IMR-90 (cell line): ENCODE measurements at regions not wholly inside any gene's neighbourhood (a gene's known extent, or its start where the extent isn't known, plus 50 kb on each side); places are given as distances from the start of the nearest gene placed in this dataset.

Experiments
- ATAC-seq: fragments of 200-7000 bp; cut with Tn5 transposase; 2 replicates; pipeline ENCODE4 v1.9.1; 2020; ENCODE audit warnings: low read depth, mild to moderate bottlenecking, moderate library complexity
- BruUV-seq: library from RNA; stranded (reverse); fragments of 400-500 nt; replicated peaks from 2 replicates; lab custom pipeline; 2021; lab: Mats Ljungman, UMichigan
- CTCF ChIA-PET: fragments of 300-600 bp; formaldehyde crosslinking; extraction: SDS; loops from one replicate; lab custom pipeline; 2021; ENCODE audit warnings: antibody characterized with exemption; lab: Yijun Ruan, JAX
- POLR2A ChIA-PET: fragments of 300-600 bp; sonication (Branson Sonifier 250); formaldehyde crosslinking; loops from one replicate; lab custom pipeline; 2022; ENCODE audit warnings: antibody characterized with exemption; ENCODE audit not compliant: unreplicated experiment; lab: Charles Lee
- DNase-seq: peaks from one replicate; pipeline ENCODE4 v3.0.0; 2013
- H2AFZ ChIP-seq: replicated peaks from 2 replicates; pipeline ENCODE3; 2013; ENCODE audit warnings: low read length, mild to moderate bottlenecking; ENCODE audit not compliant: poor library complexity
- H2AK5ac ChIP-seq: 2 replicates; pipeline ENCODE4 v1.6.1; 2013; ENCODE audit warnings: low read depth, low read length, inconsistent platforms
- H2AK9ac ChIP-seq: replicated peaks from 2 replicates; pipeline ENCODE3; 2013; ENCODE audit warnings: mild to moderate bottlenecking, low read depth, low read length, moderate library complexity; ENCODE audit not compliant: poor library complexity
- H2BK120ac ChIP-seq: 2 replicates; pipeline ENCODE4 v1.6.1; 2013; ENCODE audit warnings: low read depth, low read length, inconsistent platforms
- H2BK15ac ChIP-seq: 3 replicates; pipeline ENCODE4 v1.6.1; 2013; ENCODE audit warnings: low read depth, low read length, inconsistent platforms
- H2BK20ac ChIP-seq: 2 replicates; pipeline ENCODE4 v1.6.1; 2013; ENCODE audit warnings: low read depth, mild to moderate bottlenecking, inconsistent platforms, low read length, moderate library complexity
- H2BK5ac ChIP-seq: 2 replicates; pipeline ENCODE4 v1.6.1; 2013; ENCODE audit warnings: mild to moderate bottlenecking, low read depth, low read length, inconsistent platforms; ENCODE audit not compliant: poor library complexity, severe bottlenecking
- H3K14ac ChIP-seq: replicated peaks from 2 replicates; pipeline ENCODE4 v1.6.1; 2013; ENCODE audit warnings: low read depth, low read length, inconsistent platforms
- H3K18ac ChIP-seq: 2 replicates; pipeline ENCODE4 v1.6.1; 2013; ENCODE audit warnings: low read depth, low read length, control low read depth
- H3K23ac ChIP-seq: 2 replicates; pipeline ENCODE4 v1.6.1; 2013; ENCODE audit warnings: low read depth, low read length, inconsistent platforms
- H3K27ac ChIP-seq: 2 replicates; pipeline ENCODE4 v1.5.1; 2013; ENCODE audit warnings: mild to moderate bottlenecking, control low read depth, low read length; ENCODE audit not compliant: insufficient read depth
- H3K27me3 ChIP-seq: 2 replicates; pipeline ENCODE4 v1.6.1; 2013; ENCODE audit warnings: low read length; ENCODE audit not compliant: control insufficient read depth, insufficient read depth
- H3K36me3 ChIP-seq: 2 replicates; pipeline ENCODE4 v1.6.1; 2013; ENCODE audit warnings: low read length, mixed read lengths; ENCODE audit not compliant: control insufficient read depth, insufficient read depth
- H3K4ac ChIP-seq: 2 replicates; pipeline ENCODE4 v1.6.1; 2013; ENCODE audit warnings: low read depth, low read length, inconsistent platforms
- H3K4me1 ChIP-seq: 2 replicates; pipeline ENCODE4 v1.6.1; 2013; ENCODE audit warnings: low read length, mixed read lengths; ENCODE audit not compliant: control insufficient read depth, insufficient read depth
- H3K4me2 ChIP-seq: 2 replicates; pipeline ENCODE4 v1.6.1; 2013; ENCODE audit warnings: low read depth, mild to moderate bottlenecking, control low read depth, low read length, moderate library complexity
- H3K4me3 ChIP-seq: 2 replicates; pipeline ENCODE4 v1.5.1; 2013; ENCODE audit warnings: low read depth, mild to moderate bottlenecking, control low read depth, low read length, moderate library complexity; ENCODE audit not compliant: insufficient read depth
- H3K56ac ChIP-seq: 2 replicates; pipeline ENCODE4 v1.6.1; 2013; ENCODE audit warnings: low read length, inconsistent platforms; ENCODE audit not compliant: insufficient read depth; ENCODE audit errors: extremely low read depth
- H3K79me1 ChIP-seq, 2 experiments: 2 replicates each; pipeline ENCODE4 v1.6.1; 2013; ENCODE audit warnings: low read length in 2 of 2, inconsistent platforms in 1 of 2, low read depth in 1 of 2
- H3K9ac ChIP-seq: 2 replicates; pipeline ENCODE4 v1.6.1; 2013; ENCODE audit warnings: low read depth, low read length, control low read depth
- H3K9me1 ChIP-seq: 2 replicates; pipeline ENCODE4 v1.6.1; 2013; ENCODE audit warnings: low read length, inconsistent platforms; ENCODE audit not compliant: insufficient read depth
- H3K9me3 ChIP-seq: 2 replicates; pipeline ENCODE4 v1.6.1; 2013; ENCODE audit warnings: low read length; ENCODE audit not compliant: control insufficient read depth, insufficient read depth
- H4K20me1 ChIP-seq: 2 replicates; pipeline ENCODE4 v1.6.1; 2013; ENCODE audit warnings: low read length, inconsistent platforms; ENCODE audit not compliant: insufficient read depth
- H4K5ac ChIP-seq: 2 replicates; pipeline ENCODE4 v1.6.1; 2013; ENCODE audit warnings: mild to moderate bottlenecking, low read depth, low read length, control low read depth
- H4K8ac ChIP-seq, 2 experiments: 2 replicates each; pipeline ENCODE4 v1.6.1; 2013; ENCODE audit warnings: low read depth in 2 of 2, low read length in 2 of 2, control low read depth in 1 of 2, inconsistent platforms in 1 of 2
- H4K91ac ChIP-seq: 2 replicates; pipeline ENCODE4 v1.6.1; 2013; ENCODE audit warnings: low read depth, low read length, inconsistent platforms; ENCODE audit not compliant: insufficient read depth
- BHLHE40 ChIP-seq: fragments of 150-350 bp; IDR thresholded peaks from 2 replicates; pipeline ENCODE4 v1.6.1; 2016; ENCODE audit warnings: mild to moderate bottlenecking, low read depth, low read length
- USF2 ChIP-seq: fragments of 150-350 bp; IDR thresholded peaks from 2 replicates; pipeline ENCODE4 v1.6.1; 2017; ENCODE audit warnings: mild to moderate bottlenecking, antibody characterized with exemption, low read length, low read depth
- WGBS, 2 experiments: methylation state at CpG; one replicate each; pipeline versions ENCODE4 v1.1.5 to v1.1.7; 2013; ENCODE audit warnings: missing lambda C conversion rate in 2 of 2; ENCODE audit not compliant: insufficient read length in 1 of 2; ENCODE audit errors: extremely low coverage in 2 of 2; 5-methylcytosine and 5-hydroxymethylcytosine counted together
- dilution Hi-C: fragments of 300-500 bp; cut with HindIII; formaldehyde crosslinking; loops from one replicate; pipeline ENCODE4 v1.14.3; 2018; ENCODE audit warnings: low sequenced_read_pairs; ENCODE audit not compliant: unreplicated experiment
- in situ Hi-C: fragments of 300-500 bp; cut with MboI; formaldehyde crosslinking; loops from 3 replicates; pipeline ENCODE4 v1.14.3; 2019; ENCODE audit warnings: low sequenced_read_pairs, inconsistent platforms, mixed read lengths
- intact Hi-C: fragments of 100-400 bp; cut with micrococcal nuclease; formaldehyde crosslinking; loops from 2 replicates; pipeline ENCODE4 v1.10.0; 2022

GRCh38 chr2:129610766-129611165 is 368.7 kb upstream of the RAB6C start:
- H3K27ac ChIP-seq, result no peak overlapping the region
- TF ChIP-seq USF2 (no peak), BHLHE40 (no peak)
- H2AK9ac ChIP-seq, result no peak overlapping the region
- no peak overlapping the region for H3K18ac ChIP-seq
- no peak overlapping the region for H4K91ac ChIP-seq
- ChIA-PET CTCF (no interaction called here), POLR2A (no interaction called here)
- no peak overlapping the region for H3K4me2 ChIP-seq
- no peaks in the 10 kb centered on the region for H3K27me3 ChIP-seq
- H3K79me1 ChIP-seq, result no peaks in the 10 kb centered on the region
- no peak overlapping the region for H3K9ac ChIP-seq
- H4K8ac ChIP-seq, result no peak overlapping the region
- dilution Hi-C loops (no loop called here), in situ Hi-C loops (no loop called here), intact Hi-C loops (no loop called here)
- no peak overlapping the region for H3K4me3 ChIP-seq
- no peak overlapping the region for H4K5ac ChIP-seq
- no peak overlapping the region for H3K14ac ChIP-seq
- H3K4ac ChIP-seq, result no peak overlapping the region
- H3K4me1 ChIP-seq, result no peaks in the 10 kb centered on the region
- H2BK120ac ChIP-seq, result no peak overlapping the region
- no peak overlapping the region for H2AFZ ChIP-seq
- no peak overlapping the region for H2BK5ac ChIP-seq
- no peak overlapping the region for H2AK5ac ChIP-seq
- H3K23ac ChIP-seq, result no peak overlapping the region
- WGBS, 2 experiments, result 84% methylated on average over 3 of the region's 6 CpGs; no CpG with 5 or more reads in 1 of the 2 experiments
- H3K9me3 ChIP-seq, result peaks cover 19% of the 10 kb centered on the region
- no peaks in the 10 kb centered on the region for H4K20me1 ChIP-seq
- no peaks in the 10 kb centered on the region for H3K9me1 ChIP-seq
- no peak overlapping the region for H2BK20ac ChIP-seq
- H3K36me3 ChIP-seq, result no peaks in the 10 kb centered on the region
- no peak for ATAC-seq
- H3K56ac ChIP-seq, result no peak overlapping the region
- no peak for DNase-seq
- no TSS peak for BruUV-seq
- H2BK15ac ChIP-seq, result no peak overlapping the region
